ENCODE measurements at regions not wholly inside any gene's neighbourhood (a gene's known extent, or its start where the extent isn't known, plus 50 kb on each side); places are given as distances from the start of the nearest gene placed in this dataset.

DNA sequence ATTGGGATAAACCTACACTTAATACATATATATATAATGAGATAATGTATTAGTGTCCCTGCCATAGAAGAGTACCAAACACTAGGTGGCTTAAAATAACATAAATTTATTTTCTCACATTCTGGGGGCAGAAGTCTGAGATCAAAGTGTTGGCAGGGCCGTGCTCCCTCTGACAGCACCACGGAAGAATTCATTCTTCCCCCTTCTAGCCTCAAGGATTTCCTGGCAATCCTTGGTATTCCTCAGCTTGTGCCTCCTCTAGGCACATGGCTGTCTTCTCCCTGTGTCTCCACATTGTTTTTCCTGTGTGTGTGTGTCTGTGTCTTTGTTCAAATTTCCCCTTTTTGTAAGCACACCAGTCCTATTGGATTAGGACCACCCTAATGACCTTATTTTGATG, 115.2 kb upstream of the AGBL1 start:
- no peaks in the 10 kb centered on the region for H3K36me3 Mint-ChIP-seq
- no peaks in the 10 kb centered on the region for H3K4me1 Mint-ChIP-seq
- H3K4me3 Mint-ChIP-seq: no peak overlapping the region
- ATAC-seq (ENCODE audit: low read depth) (no peak), DNase-seq (ENCODE audit: low spot score in 2 of 2) (no peak)
- H3K9me3 Mint-ChIP-seq: no peaks in the 10 kb centered on the region
- H3K27ac Mint-ChIP-seq: no peak overlapping the region
- peaks cover 3% of the 10 kb centered on the region for H3K27me3 Mint-ChIP-seq

DNA sequence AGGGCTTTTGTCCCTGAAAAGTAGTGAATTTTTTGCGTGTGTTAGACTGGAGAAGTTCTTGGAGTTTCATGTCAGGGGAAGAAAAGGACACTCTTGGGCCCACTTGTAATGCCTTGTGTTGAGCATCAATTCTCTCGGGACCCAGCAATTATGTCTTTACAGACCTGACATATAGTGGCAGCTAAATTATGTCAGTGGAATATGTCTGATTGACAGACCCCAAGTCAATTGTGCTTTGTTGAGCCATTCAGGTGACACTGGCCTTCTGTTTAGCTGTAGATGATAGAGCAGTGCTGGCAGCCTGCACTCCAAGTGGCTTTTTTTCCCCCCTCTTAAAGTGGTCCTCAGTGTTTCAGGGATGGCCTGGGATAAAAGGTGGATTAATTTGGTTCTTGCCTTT, 112.1 kb upstream of the AGBL1 start:
- ATAC-seq (ENCODE audit: low read depth) (no peak), DNase-seq (ENCODE audit: low spot score in 2 of 2) (no peak)

DNA sequence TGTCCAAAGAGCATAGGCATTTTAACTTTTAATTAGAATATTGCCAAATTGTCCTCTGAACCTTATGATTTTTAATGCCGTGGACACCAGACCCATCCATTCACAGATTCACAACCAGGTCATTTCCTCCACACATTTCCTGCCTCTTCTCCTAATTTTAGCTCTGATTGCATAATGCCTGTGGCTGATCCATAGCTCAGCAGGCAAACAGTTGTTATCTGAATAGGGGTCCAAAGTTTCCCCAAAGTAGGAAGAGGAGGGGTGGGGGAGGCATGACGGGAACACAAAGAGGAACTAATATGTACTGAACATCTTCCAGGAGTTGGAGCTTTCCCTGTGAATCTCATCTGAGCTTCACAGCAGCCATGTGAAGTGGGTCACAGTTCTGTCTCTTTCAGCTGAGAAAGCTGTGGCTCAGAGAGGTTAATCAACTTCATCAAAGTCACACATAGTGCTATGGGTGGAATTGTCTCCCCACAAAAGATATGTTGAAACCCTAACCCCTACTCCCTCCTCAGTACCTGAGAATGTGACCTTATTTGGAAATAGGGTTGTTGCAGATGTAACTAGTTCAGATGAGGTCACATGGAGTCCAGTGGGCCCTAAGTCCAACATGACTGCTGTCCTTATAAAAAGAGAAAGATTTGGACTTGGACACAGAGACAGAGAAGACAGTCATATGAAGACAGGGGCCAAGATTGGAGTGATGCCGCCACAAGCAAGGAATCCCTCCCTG, 106.7 kb upstream of the AGBL1 start:
- DNase-seq (ENCODE audit: low spot score in 2 of 2): no peak
- Mint-ChIP-seq H3K4me1 (no peaks in the 10 kb centered on the region), H3K9me3 (peaks cover 4% of the 10 kb centered on the region), H3K27ac (no peak overlapping the region), H3K27me3 (peaks cover 4% of the 10 kb centered on the region), H3K4me3 (no peak overlapping the region), H3K36me3 (peaks cover 2% of the 10 kb centered on the region)
- no peak for ATAC-seq (ENCODE audit: low read depth)

More for the DNA sequence above, 112.1 kb upstream of the AGBL1 start:
- H3K27me3 Mint-ChIP-seq: peaks cover 3% of the 10 kb centered on the region
- no peaks in the 10 kb centered on the region for H3K4me1 Mint-ChIP-seq
- H3K27ac Mint-ChIP-seq: no peak overlapping the region
- H3K9me3 Mint-ChIP-seq: peaks cover 4% of the 10 kb centered on the region
- H3K36me3 Mint-ChIP-seq: no peaks in the 10 kb centered on the region
- no peak overlapping the region for H3K4me3 Mint-ChIP-seq

DNA sequence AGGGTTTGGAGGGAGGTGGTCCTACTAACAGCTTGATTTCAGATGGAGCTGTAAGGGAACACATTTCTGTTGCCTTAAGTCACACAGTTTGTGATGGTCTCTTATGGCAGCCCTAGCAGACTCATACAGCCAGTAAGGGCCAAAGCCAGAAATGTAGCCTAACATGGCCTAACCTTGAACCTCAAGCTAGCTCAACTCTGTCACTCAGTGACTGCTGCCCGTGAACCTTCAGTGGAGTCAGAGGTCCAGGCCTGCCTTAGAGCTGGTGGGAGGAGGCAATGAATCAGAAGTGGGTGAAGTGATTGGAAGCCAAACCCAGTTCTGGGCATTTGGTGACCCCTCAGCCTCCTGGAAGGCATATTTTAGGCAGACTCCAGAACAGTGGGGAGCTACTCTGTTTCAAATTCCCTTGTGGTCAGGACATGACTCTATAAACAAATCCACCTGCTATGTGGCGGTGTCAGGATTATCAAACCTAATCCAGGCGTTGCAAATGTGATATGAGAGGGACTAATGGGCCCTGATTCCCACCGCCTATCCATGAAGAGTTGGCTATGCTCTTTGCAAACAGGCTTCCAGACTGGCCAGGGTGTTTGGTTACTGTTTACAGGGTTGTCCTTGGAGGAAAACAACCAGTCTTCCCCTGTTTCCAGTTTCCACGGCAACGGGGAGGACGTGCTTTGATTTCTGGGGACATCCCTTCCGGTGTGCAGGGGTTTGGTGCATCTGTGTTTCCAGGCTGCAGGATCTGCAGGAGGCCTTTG, 105.9 kb upstream of the AGBL1 start:
- H3K36me3 Mint-ChIP-seq: peaks cover 2% of the 10 kb centered on the region
- no peaks in the 10 kb centered on the region for H3K4me1 Mint-ChIP-seq
- H3K4me3 Mint-ChIP-seq: no peak overlapping the region
- peaks cover 4% of the 10 kb centered on the region for H3K27me3 Mint-ChIP-seq
- H3K9me3 Mint-ChIP-seq: peaks cover 4% of the 10 kb centered on the region
- no peak overlapping the region for H3K27ac Mint-ChIP-seq
- ATAC-seq (ENCODE audit: low read depth): no peak
- DNase-seq (ENCODE audit: low spot score in 2 of 2): no peak

DNA sequence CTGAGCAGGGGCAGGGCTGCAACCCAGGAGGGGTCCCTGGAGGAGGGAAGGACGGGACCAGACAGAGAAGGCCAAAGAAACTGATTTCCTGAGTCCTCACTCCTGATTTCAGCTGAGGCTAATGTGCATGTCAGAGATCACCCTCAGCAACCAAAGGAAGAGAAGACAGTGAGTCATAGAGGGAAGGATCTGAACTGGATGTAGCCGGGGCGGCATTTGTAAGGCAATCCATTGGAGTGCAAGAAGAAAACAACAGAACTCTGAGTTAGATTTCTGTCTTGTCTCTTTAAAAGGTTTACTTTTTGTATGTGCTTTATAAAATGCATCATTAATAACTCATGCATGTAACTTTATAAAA, 105.3 kb upstream of the AGBL1 start:
- H3K4me1 Mint-ChIP-seq: no peaks in the 10 kb centered on the region
- peaks cover 4% of the 10 kb centered on the region for H3K9me3 Mint-ChIP-seq
- H3K27ac Mint-ChIP-seq: no peak overlapping the region
- ATAC-seq (ENCODE audit: low read depth) (no peak), DNase-seq (ENCODE audit: low spot score in 2 of 2) (no peak)
- H3K4me3 Mint-ChIP-seq: no peak overlapping the region
- H3K27me3 Mint-ChIP-seq: peaks cover 4% of the 10 kb centered on the region
- peaks cover 2% of the 10 kb centered on the region for H3K36me3 Mint-ChIP-seq

DNA sequence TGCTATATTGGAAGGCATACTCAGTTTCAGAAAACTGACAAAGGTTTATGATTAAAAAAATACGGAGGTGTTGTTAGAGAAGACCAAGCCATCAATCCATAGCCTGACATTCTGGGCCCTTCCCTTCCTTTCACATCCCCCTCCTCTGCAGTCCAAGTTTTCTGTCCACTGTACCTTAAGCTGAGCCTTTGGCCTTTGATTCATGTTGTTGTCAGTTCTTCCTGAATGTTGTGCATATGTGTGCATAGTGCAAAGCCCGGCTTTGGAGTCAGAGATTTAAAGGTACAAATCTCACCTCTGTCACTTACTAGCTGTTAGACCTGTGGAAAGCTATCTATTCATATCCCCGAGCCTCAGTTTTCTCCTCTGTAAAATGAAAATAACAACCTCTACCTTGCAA, 104.9 kb upstream of the AGBL1 start:
- Mint-ChIP-seq H3K36me3 (peaks cover 2% of the 10 kb centered on the region), H3K4me3 (no peak overlapping the region), H3K9me3 (peaks cover 4% of the 10 kb centered on the region), H3K4me1 (no peaks in the 10 kb centered on the region), H3K27ac (no peak overlapping the region), H3K27me3 (peaks cover 8% of the 10 kb centered on the region)
- no peak for DNase-seq (ENCODE audit: low spot score in 2 of 2)
- ATAC-seq (ENCODE audit: low read depth): no peak

DNA sequence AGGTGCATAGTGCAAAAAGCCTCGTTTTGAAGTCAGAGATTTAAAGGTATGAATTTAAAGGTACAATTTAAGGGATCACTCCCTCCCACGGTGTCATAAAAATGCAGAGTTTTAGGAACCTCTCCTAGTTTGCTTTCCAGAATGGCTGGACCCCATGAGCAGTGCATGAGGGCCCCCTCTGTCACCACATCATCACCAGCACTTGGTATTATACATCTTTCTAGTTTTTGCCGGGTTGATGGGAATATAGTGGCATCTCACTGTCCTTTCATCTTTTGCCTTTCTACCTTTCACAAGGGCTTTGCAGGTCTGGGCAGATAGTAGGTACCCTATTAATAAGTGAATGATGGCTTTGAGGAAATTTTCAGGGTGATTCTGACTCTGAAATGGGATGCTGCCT, 103.6 kb upstream of the AGBL1 start:
- no peak for DNase-seq (ENCODE audit: low spot score in 2 of 2)
- H3K4me3 Mint-ChIP-seq: no peak overlapping the region
- H3K36me3 Mint-ChIP-seq: peaks cover 2% of the 10 kb centered on the region
- no peak for ATAC-seq (ENCODE audit: low read depth)
- peaks cover 4% of the 10 kb centered on the region for H3K9me3 Mint-ChIP-seq
- no peaks in the 10 kb centered on the region for H3K4me1 Mint-ChIP-seq
- H3K27me3 Mint-ChIP-seq: peaks cover 9% of the 10 kb centered on the region
- H3K27ac Mint-ChIP-seq: no peak overlapping the region

DNA sequence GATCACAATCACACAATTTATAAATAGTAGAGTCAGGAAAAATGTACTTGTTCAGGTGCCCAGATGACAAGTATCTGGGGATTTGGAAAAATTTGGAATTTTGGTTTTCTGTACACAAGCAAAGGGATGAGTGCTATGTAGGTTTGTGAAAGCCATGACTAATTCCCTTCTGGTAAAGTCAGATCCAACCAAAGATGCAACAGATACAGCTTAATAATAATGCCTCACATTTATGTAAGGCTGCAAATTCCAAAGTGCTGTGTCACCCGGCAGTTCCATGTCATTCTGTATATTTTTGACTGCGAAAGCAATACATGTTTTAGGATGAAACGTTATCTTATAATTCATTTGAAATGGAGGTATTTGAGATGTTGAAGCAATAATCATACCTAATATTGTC, 102.7 kb upstream of the AGBL1 start:
- ATAC-seq (ENCODE audit: low read depth): no peak
- DNase-seq (ENCODE audit: low spot score in 2 of 2): no peak
- no peak overlapping the region for H3K4me3 Mint-ChIP-seq
- H3K36me3 Mint-ChIP-seq: peaks cover 2% of the 10 kb centered on the region
- H3K4me1 Mint-ChIP-seq: no peaks in the 10 kb centered on the region
- peaks cover 9% of the 10 kb centered on the region for H3K27me3 Mint-ChIP-seq
- H3K27ac Mint-ChIP-seq: no peak overlapping the region
- peaks cover 5% of the 10 kb centered on the region for H3K9me3 Mint-ChIP-seq

DNA sequence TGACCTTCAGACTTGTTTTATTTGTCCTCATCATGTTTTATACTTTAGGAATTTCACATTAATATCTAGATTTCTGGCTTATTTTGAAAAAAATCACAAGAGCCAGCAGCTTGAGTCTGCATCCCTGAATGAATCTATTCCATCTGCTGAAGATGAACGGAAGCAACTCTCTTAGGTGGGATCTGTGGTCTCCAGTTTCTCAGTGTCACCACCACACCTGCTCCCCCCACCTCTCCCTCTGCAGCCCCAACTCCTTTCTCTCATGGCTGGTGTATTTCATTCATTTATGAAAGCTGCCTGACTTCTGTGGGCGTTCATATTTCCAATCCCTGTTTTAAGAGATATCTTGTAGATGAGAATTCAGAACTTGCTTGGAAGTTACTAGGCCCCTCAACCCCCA, 102.1 kb upstream of the AGBL1 start:
- H3K36me3 Mint-ChIP-seq: peaks cover 2% of the 10 kb centered on the region
- H3K4me3 Mint-ChIP-seq: no peak overlapping the region
- H3K27me3 Mint-ChIP-seq: peaks cover 9% of the 10 kb centered on the region
- ATAC-seq (ENCODE audit: low read depth) (no peak), DNase-seq (ENCODE audit: low spot score in 2 of 2) (no peak)
- H3K9me3 Mint-ChIP-seq: peaks cover 6% of the 10 kb centered on the region
- no peak overlapping the region for H3K27ac Mint-ChIP-seq
- no peaks in the 10 kb centered on the region for H3K4me1 Mint-ChIP-seq

DNA sequence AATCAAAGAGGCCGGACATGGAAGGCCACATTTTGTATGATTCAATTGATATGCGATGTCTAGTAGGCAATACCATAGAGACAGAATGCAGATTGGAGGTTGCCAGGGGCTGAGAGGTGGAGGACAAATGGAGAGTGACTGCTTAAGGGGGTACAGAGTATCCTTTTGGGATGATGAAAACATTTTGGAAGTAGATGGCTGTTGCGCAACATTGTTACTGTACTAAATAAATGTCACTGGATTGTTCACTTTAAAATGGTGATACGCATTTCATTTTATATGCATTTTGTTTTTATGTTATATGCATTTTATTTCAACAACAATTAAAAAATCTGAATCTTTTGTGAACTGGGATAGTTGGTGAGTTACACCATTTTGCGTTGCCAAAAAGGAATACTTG, 99.7 kb upstream of the AGBL1 start:
- DNase-seq (ENCODE audit: low spot score in 2 of 2): no peak
- Mint-ChIP-seq H3K27me3 (peaks cover 8% of the 10 kb centered on the region), H3K27ac (no peak overlapping the region), H3K36me3 (peaks cover 2% of the 10 kb centered on the region), H3K9me3 (peaks cover 6% of the 10 kb centered on the region), H3K4me3 (no peak overlapping the region), H3K4me1 (no peaks in the 10 kb centered on the region)
- no peak for ATAC-seq (ENCODE audit: low read depth)

DNA sequence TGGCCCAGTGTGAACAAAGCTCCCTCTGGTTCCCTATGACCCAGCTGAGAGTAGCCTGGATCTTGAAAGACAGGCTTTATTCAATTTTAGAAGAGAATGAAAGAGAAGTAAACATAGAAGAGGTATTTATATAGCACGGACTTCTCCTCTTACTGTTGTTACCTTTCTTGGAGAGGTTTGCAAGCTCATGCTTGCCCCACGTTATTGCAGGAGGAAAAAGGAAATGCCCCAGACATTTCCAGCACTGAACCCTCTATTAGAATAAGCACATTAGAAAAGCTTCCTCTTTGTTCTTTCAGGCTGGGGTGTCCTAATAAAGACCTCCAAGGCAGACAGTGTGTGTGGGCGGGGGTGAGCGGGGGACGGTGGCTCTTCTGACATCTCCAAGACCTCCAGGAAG, 98.7 kb upstream of the AGBL1 start:
- Mint-ChIP-seq H3K27ac (no peak overlapping the region), H3K27me3 (peaks cover 8% of the 10 kb centered on the region), H3K9me3 (peaks cover 6% of the 10 kb centered on the region), H3K4me1 (no peaks in the 10 kb centered on the region), H3K36me3 (peaks cover under 1% of the 10 kb centered on the region), H3K4me3 (no peak overlapping the region)
- ATAC-seq (ENCODE audit: low read depth) (no peak), DNase-seq (ENCODE audit: low spot score in 2 of 2) (no peak)

DNA sequence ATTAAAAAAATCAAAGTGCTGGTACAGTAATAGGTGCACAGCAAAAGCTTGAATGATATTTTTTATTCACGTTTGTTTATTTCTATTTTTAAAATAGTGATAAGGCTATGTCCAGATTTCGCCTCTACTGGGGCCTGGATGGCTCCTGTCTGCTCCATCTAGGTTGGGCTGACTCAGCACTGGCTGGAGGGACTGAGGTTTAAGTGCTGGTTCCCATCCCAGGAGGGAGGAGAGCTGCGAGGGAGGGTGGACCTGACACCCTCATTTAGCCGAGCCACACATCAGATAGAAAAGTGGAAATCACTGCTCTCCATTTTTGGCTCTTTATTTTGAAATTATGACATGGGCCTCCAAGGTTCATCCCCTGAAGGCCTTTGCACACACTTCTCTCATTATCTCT, 95.4 kb upstream of the AGBL1 start:
- no peak for ATAC-seq (ENCODE audit: low read depth)
- Mint-ChIP-seq H3K4me3 (no peak overlapping the region), H3K27ac (no peak overlapping the region), H3K4me1 (no peaks in the 10 kb centered on the region), H3K9me3 (peaks cover 6% of the 10 kb centered on the region), H3K36me3 (no peaks in the 10 kb centered on the region), H3K27me3 (peaks cover 8% of the 10 kb centered on the region)
- no peak for DNase-seq (ENCODE audit: low spot score in 2 of 2)

DNA sequence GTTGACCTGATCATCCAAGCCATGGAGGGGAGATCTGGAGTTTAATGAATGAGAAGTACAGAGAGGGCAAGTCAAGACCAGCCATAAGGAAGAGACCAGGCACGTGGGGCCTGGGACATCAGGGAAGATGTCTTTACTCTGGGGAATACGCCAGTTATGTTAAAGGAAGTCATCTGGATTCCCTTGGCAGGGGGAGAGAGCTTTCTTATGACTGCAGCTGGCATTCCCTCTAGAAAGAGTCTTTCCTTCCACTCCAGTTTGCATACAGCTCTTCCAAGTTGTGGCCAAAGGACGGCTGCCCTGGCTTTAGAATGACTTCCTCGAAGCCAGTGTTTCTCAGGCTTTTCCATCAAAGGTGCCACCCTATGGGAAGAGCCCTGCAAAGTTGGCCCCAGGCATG, 93.6 kb upstream of the AGBL1 start:
- DNase-seq (ENCODE audit: low spot score in 2 of 2) (no peak), ATAC-seq (ENCODE audit: low read depth) (no peak)
- Mint-ChIP-seq H3K9me3 (peaks cover 6% of the 10 kb centered on the region), H3K36me3 (no peaks in the 10 kb centered on the region), H3K4me1 (no peaks in the 10 kb centered on the region), H3K27ac (no peak overlapping the region), H3K4me3 (no peak overlapping the region), H3K27me3 (peaks cover 2% of the 10 kb centered on the region)

DNA sequence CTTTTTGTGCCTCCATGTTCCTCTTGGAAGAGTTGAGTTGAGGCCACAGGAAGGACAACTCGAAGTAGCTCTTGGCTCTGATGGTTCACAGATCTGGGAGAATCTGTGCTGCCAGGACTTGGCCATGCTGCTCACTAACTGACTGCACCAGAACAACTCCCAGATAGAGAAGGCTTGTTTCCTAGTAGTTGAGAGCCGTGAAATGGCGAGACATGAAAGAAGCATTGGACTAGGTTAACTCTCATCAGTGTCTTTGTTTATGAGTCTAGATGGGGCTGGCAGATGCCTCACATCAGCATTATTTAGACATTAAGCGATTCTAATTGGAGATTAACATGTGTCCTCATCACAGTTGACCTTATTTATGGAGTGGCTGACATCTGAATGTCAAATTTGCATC, 92.9 kb upstream of the AGBL1 start:
- ATAC-seq (ENCODE audit: low read depth) (no peak), DNase-seq (ENCODE audit: low spot score in 2 of 2) (no peak)
- H3K27me3 Mint-ChIP-seq: peaks cover 2% of the 10 kb centered on the region
- H3K4me3 Mint-ChIP-seq: no peak overlapping the region
- H3K27ac Mint-ChIP-seq: no peak overlapping the region
- peaks cover 5% of the 10 kb centered on the region for H3K9me3 Mint-ChIP-seq
- H3K4me1 Mint-ChIP-seq: no peaks in the 10 kb centered on the region
- H3K36me3 Mint-ChIP-seq: no peaks in the 10 kb centered on the region

DNA sequence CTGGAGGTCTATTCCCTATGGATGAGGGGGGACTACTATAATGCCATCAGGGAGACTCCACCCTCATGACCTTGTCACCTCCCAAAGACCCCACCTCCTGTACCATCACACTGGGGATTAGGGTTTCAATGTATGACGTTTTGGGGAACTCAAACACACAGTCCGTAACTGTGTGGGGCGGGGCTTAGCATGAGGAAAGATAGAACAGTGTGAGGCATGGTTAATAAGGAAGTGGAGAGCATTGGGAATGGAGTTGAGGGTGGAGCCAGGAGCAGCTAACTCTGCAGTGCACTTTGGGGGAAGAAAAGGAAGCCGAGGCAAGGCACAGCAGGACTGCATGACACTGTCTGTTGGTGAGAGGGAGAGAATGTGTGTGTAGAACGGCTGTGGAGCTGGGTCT, 90.9 kb upstream of the AGBL1 start:
- peaks cover 5% of the 10 kb centered on the region for H3K9me3 Mint-ChIP-seq
- no peaks in the 10 kb centered on the region for H3K4me1 Mint-ChIP-seq
- peaks cover 2% of the 10 kb centered on the region for H3K36me3 Mint-ChIP-seq
- ATAC-seq (ENCODE audit: low read depth): no peak
- DNase-seq (ENCODE audit: low spot score in 2 of 2): no peak
- no peak overlapping the region for H3K27ac Mint-ChIP-seq
- peaks cover 2% of the 10 kb centered on the region for H3K27me3 Mint-ChIP-seq
- no peak overlapping the region for H3K4me3 Mint-ChIP-seq
